GM21619 (cell line): ENCODE measurements at regions not wholly inside any gene's neighbourhood (a gene's known extent, or its start where the extent isn't known, plus 50 kb on each side); places are given as distances from the start of the nearest gene placed in this dataset.
A peak's percentile ranks its signal among the peaks of the same experiment; 100 is the strongest.
"Not testable (repeated sequence)": the region's sequence is repeated elsewhere in the genome, so short reads cannot be mapped to it uniquely, and the experiment has no call there.

ENCODE experiments used
- ATAC-seq: cut with Tn5 transposase; IDR thresholded peaks from one replicate; pipeline ENCODE4 v1.9.1; 2021; ENCODE audit not compliant: unreplicated experiment

DNA sequence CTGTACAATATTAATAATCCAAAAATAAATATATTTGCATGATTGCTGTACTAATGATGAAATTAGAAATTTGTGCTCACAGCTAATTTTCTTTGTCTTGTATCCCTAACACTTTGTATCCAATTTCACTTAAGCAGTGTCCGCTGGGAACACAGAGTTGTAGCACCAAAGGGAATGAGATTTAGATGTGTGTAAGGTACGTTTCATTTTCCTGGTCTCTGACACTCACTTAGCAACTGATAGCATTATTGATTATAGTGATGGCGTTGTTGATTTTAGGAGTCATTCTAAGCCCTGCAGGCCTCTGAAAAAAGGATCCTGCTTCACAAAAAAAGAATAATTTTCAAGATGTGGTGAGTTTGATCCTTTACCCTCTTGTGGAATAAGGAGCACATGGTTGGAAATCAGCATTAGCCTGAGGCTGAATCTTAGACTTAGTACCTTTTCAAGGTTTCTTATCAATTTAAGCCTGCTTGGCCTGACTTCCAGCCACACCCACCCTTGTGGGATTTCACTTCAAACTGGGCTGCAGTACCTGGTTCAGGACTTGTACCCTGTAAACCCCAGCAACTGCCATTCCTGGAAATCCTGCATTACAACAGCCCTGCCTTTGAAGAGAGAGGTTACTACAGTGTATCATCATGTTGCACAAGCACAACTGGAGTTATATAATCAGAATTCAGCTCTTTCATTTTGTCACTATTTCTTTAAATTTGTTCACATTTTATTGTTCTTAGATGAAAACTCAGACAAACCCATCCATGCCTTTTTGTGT is 116.2 kb downstream of the RND3 start:
- ATAC-seq: no peak

- no peak for ATAC-seq
Observed at GRCh38 chr2:150370561-150370960, 116.9 kb downstream of the RND3 start.

DNA sequence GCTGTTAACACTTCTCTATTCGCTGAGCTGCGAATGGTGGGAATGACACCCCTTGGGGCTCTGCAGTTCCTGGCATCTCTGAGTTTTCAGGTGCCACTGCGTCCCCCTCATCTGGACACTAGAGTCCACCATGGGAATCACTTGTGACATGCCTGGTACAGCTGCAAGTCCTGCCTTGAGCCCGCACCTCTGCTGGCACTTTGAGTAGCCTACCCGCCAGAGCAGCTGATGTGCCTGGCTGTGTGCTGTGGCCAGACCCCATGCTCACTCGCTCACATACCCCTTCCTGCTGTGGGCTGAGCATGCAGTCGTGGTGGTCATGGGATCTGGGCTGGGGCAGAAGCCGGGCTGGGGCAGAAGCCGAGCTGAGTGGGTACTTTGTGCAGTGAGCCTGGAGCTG is 117.6 kb downstream of the RND3 start:
- no peak for ATAC-seq

DNA sequence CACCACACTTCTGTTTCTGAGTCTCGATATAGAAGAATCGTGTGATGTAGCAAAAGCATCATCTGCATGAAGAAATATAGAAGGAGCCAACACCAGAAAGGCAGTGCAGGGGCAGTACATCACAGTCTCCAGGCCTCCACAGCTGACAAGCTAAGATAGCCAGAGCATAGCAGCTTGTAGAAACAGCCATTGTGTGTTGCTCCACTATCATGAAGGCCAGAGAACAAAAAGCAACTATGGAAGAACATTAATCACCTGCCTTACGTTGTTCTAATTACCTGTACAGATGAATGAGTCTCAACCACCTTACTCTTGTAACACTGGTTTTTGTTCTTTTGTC is 129.0 kb downstream of the RND3 start:
- no peak for ATAC-seq

DNA sequence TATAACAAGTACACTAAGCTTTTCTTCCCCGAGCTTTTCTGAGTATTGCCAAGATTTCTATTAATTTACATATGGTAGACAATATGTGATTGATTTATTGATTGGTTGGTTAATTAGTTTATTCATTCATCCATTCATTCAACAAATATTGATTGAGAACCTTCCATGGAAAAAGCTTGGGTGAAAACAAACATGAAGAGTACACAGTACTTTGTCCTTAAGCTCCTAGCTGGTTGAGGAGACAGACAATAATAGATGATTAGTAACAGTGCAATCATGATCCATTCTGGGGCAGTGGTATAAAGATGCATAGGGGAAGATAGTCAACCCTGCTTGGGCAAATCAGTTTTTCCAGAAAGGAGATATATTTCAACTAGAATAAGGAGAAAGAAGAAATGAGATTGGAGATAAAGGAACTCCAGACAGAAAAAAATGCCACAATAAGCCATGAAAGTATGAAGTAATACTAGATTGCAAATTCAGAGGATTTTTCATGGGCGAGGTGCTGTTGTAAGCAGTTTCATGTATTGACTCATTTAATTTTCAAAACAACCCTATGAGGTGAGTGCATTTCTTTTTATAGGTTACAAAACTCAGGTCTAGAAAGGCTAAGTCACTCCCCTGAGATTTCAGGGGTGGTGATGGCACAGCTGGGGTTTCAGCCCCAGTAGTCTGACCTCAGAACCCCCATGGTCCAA is 129.5 kb downstream of the RND3 start:
- ATAC-seq: peak; percentile 71

DNA sequence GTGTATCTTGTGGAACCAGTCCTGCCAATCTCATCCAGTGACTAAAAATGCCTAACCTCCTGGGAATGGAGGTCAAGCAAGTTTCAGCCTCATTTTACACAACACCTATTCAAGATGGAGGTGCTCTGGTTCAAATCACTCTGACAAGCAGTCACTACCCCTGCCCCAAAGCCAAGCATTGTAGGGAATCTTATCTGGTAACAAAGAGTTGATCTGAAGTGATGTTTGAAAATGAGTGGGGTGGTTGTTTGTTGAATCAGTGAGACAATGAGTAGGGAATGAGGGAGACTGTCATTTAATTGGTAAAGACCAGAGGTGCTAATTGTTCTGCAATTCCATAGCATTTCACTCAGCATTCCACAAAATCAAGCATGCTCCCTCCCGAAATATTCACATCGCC is 132.0 kb downstream of the RND3 start:
- no peak for ATAC-seq

DNA sequence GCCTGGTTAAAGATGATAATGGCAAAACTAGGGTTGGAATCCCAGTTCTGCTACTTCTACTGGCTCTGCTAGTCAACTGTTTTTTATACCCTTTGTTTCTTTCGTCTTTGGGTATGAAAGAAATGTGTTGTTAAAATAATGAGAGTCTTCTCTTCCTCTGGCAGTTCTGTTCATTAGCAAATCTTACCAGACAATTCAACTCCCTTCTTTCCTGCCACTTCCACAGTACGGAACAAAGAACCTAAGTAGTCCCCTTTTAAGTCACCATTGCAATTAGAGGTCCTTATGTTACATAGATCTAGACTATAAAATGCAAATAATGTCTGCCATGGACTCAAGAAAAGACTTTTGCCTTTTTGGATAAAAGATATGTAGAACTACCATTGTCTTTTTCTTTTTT is 134.1 kb downstream of the RND3 start:
- ATAC-seq: no peak

GRCh38 chr2:150351922-150352321 is 135.5 kb downstream of the RND3 start:
- ATAC-seq: no peak

- no peak for ATAC-seq
Observed at GRCh38 chr2:150350500-150350899, 137.0 kb downstream of the RND3 start.

DNA sequence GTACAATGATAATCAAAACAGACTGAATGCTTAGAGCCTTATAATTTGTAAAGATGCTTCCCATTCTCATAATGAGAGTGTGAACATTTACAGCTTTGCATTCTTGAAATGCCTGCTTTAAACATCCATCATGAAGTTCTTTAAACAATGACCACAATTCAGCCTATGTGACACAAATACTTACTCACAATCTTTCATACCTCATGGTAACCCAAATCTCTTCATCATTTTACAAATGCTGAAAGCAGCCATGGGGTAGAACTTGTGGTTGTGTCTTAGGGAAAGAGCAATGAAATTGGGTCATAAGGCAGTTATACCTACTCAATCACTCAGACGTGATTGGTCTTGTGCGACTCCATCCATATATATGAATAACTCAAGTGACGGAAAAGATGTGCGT is 140.7 kb downstream of the RND3 start:
- ATAC-seq: no peak

DNA sequence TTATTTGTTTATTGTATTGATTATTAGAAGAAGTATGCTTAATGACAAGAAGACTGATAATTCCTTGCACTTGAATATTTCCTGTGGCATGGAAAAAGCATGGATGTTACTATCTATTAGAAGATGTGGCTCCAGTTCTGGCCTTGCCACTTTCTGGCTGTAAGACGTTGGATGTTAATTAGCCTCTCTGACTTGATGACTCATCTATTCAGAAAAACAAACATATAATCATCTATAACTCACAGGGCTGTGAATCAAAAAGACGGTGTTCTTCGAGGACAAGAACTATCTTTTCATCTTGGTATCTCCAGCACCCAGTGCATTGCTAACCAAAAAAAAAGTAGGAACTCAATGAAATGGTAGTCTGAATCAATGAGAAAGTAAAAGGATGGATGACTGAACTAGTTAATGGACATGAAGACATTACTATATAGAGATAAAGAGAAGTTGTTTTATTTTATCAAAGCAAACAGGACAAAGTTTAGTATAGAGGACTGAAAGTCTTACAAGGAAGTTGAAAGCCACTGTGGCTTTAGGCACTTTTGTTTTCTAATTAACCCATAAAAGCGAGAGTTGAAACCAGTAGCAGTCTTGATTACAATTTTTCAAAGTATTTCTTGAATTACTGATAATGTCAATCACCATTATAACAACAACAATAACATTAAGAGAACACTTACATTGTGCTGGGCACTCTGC is 145.3 kb downstream of the RND3 start:
- ATAC-seq: no peak

GRCh38 chr2:150339951-150340350 is 147.5 kb downstream of the RND3 start:
- ATAC-seq: no peak

- ATAC-seq: no peak
Observed at GRCh38 chr2:150339282-150339681, 148.2 kb downstream of the RND3 start.

DNA sequence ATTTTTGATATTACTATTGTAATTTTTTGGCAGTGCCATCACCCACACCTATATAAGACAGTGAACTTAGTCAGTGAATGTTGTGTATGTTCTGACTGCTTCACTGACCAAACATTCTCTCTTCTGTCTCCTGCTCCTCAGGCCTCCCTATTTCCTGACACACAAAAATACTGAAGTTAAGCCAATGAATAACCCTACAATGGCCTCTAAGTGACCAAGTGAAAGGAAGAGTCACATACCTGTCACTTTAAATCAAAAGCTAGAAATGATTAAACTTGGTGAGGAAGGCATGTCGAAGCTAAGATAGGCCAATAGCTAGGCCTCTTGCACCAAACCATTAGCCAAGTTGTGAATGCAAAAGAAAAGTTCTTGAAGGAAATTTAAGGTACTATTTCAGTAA is 151.9 kb downstream of the RND3 start:
- no peak for ATAC-seq

DNA sequence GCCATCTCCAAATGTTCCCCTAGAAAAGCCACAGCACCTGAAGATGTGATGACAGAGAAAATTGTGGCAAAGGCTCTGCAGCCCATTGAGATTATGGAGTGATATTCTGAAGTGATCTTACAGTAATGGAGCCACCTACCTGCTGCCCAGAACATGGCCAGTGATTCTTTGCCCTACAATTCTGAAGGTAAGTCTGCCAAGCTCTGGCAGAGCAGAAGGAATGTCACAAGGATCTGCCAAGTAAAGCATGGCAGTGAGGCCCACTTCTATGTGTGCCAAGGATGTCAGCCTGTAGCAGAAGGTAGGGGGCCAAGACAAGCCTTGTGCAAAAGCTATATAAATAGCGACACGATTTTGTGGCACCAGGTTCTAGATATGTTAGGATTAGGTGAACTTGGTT is 155.1 kb downstream of the RND3 start:
- no peak for ATAC-seq

- no peak for ATAC-seq
Observed at GRCh38 chr2:150327564-150328489, 159.6 kb downstream of the RND3 start.

DNA sequence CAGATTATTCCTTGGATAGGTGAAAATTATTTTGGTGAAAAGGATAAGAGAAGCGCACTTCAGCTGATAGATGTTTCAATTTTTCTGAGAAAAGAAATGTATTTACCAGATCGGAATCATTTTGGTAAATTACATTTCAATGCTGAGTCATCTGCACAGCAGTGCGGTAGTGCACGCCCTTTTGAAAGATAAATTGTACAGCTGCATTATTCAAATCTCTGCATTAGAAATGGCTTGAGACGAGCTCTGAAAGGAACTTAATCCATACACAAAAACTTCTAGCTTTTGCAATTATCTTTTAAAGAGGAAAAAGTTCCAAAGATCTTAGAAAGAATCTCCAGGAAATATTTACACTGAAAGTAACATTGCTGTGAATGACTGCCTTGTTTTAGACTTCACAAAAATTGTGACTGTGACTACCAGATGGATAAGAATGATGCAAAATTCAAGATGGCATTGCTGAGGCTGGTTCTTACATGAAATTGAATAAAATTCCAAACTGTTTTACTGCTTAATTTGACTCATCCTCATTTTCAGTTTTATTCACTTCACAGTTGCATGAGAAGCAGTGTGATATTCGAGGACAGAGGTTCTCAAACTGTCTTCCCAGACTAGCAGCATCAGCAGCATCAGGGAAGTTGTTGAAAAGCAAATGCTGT is 161.7 kb downstream of the RND3 start:
- ATAC-seq: no peak

- not testable (repeated sequence) for ATAC-seq
Observed at GRCh38 chr2:150323071-150323470, 164.4 kb downstream of the RND3 start.

DNA sequence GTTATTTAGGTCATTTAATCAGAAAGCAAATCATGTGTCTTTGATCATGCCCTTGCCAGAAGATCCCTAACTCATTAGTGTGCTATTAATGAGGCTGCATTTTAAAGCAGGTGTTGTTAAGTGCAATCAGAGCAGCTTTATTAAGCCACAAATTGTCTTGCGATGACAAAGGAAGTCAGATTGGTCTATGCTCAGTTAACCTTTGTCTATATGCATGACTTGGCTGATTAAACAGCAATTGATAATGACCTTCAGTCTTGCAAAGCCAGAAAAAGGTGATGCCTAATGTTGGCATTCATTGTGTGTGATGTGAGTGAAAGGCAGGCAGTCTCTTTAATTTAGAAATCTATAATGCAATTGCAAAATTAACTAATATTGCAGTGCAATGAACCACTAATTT is 166.9 kb downstream of the RND3 start:
- ATAC-seq: no peak

- ATAC-seq: no peak
Observed at GRCh38 chr2:150319658-150320555, 167.6 kb downstream of the RND3 start.
